ENCODE measurements at regions not wholly inside any gene's neighbourhood (a gene's known extent, or its start where the extent isn't known, plus 50 kb on each side); places are given as distances from the start of the nearest gene placed in this dataset.

GRCh38 chr6:170030821-170031471, 259.9 kb downstream of the DLL1 start:
- DNase-seq (ENCODE audit: extremely low spot score, unreplicated experiment), result peak; percentile 62
- H3K27ac Mint-ChIP-seq, result no peak overlapping the region
- peaks cover 3% of the 10 kb centered on the region for H3K27me3 Mint-ChIP-seq
- H3K4me3 Mint-ChIP-seq, result no peak overlapping the region
- peaks cover 6% of the 10 kb centered on the region for H3K9me3 Mint-ChIP-seq
- peaks cover 8% of the 10 kb centered on the region for H3K4me1 Mint-ChIP-seq (ENCODE audit: unreplicated experiment)
- no peaks in the 10 kb centered on the region for H3K36me3 Mint-ChIP-seq
- no peak for TF ChIP-seq CTCF (conservative IDR thresholded peaks at IDR 0.05)

GRCh38 chr6:170030284-170030815, 260.5 kb downstream of the DLL1 start:
- no peak overlapping the region for H3K4me3 Mint-ChIP-seq
- peaks cover 6% of the 10 kb centered on the region for H3K9me3 Mint-ChIP-seq
- peaks cover 8% of the 10 kb centered on the region for H3K4me1 Mint-ChIP-seq (ENCODE audit: unreplicated experiment)
- no peak overlapping the region for H3K27ac Mint-ChIP-seq
- DNase-seq (ENCODE audit: extremely low spot score, unreplicated experiment), result no peak
- H3K27me3 Mint-ChIP-seq, result peaks cover 3% of the 10 kb centered on the region
- H3K36me3 Mint-ChIP-seq, result no peaks in the 10 kb centered on the region
- no peak for TF ChIP-seq CTCF (conservative IDR thresholded peaks at IDR 0.05)

GRCh38 chr6:170029416-170030283, 261.2 kb downstream of the DLL1 start:
- DNase-seq (ENCODE audit: extremely low spot score, unreplicated experiment), result peak; percentile 52
- Mint-ChIP-seq H3K9me3 (peaks cover 6% of the 10 kb centered on the region), H3K27me3 (peaks cover 3% of the 10 kb centered on the region), H3K4me1 (ENCODE audit: unreplicated experiment) (peaks cover 15% of the 10 kb centered on the region), H3K4me3 (no peak overlapping the region), H3K36me3 (no peaks in the 10 kb centered on the region), H3K27ac (no peak overlapping the region)
- no peak for TF ChIP-seq CTCF (conservative IDR thresholded peaks at IDR 0.05)

GRCh38 chr6:170028629-170029345, 262.1 kb downstream of the DLL1 start:
- Mint-ChIP-seq H3K9me3 (peaks cover 6% of the 10 kb centered on the region), H3K27me3 (peaks cover 3% of the 10 kb centered on the region), H3K36me3 (no peaks in the 10 kb centered on the region), H3K27ac (no peak overlapping the region), H3K4me1 (ENCODE audit: unreplicated experiment) (peaks cover 17% of the 10 kb centered on the region), H3K4me3 (no peak overlapping the region)
- peak; percentile 51 for DNase-seq (ENCODE audit: extremely low spot score, unreplicated experiment)
- no peak for TF ChIP-seq CTCF (conservative IDR thresholded peaks at IDR 0.05)

GRCh38 chr6:170027647-170028043, 263.2 kb downstream of the DLL1 start:
- Mint-ChIP-seq H3K36me3 (no peaks in the 10 kb centered on the region), H3K27ac (no peak overlapping the region), H3K9me3 (no peaks in the 10 kb centered on the region), H3K4me1 (ENCODE audit: unreplicated experiment) (peaks cover 17% of the 10 kb centered on the region), H3K27me3 (peaks cover 3% of the 10 kb centered on the region), H3K4me3 (no peak overlapping the region)
- TF ChIP-seq CTCF (conservative IDR thresholded peaks at IDR 0.05), result no peak
- peak; percentile 47 for DNase-seq (ENCODE audit: extremely low spot score, unreplicated experiment)

Data from type B pancreatic cell (in vitro differentiated cells).